Epithelial cell of prostate (primary cell): ENCODE measurements at regions not wholly inside any gene's neighbourhood (a gene's known extent, or its start where the extent isn't known, plus 50 kb on each side); places are given as distances from the start of the nearest gene placed in this dataset.

Experiments
- DNase-seq: peaks from one replicate; pipeline ENCODE4 v3.0.0-alpha.2; 2011; ENCODE audit warnings: low read depth, low spot score
- H3K27ac ChIP-seq: fragments of 450-650 bp; 2 replicates; pipeline ENCODE4 v1.5.1; 2017; ENCODE audit warnings: mild to moderate bottlenecking

DNA sequence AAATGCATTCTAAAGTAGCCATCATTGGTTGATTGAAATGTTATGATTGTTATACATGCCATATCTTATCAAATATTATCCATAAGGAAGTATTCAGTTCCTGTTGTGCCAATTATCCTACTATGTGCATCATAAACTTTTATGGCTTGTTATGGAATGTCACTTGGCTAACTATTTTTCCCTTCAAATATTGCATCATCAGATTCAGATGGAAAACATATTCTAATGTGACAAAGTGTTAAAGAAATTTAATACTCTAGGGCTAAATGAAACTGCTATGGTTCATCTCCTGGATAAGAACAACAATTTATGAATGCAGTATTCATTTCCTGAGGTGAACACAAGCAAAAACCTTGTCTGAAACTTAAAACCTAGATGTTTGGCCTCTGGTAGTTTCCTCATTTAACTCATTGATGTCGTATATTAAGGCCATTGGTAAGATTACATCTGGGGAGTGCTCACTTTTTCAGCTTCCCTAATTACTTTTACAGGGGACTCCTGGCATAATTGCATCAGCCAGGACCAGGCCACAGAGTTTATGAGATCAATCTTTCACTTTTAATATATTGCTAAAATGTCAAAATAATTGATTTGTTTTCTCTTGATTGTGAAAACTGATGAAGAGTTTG, 134.9 kb upstream of the CEP162 start:
- DNase-seq = no peak
- no peak overlapping the region for H3K27ac ChIP-seq

DNA sequence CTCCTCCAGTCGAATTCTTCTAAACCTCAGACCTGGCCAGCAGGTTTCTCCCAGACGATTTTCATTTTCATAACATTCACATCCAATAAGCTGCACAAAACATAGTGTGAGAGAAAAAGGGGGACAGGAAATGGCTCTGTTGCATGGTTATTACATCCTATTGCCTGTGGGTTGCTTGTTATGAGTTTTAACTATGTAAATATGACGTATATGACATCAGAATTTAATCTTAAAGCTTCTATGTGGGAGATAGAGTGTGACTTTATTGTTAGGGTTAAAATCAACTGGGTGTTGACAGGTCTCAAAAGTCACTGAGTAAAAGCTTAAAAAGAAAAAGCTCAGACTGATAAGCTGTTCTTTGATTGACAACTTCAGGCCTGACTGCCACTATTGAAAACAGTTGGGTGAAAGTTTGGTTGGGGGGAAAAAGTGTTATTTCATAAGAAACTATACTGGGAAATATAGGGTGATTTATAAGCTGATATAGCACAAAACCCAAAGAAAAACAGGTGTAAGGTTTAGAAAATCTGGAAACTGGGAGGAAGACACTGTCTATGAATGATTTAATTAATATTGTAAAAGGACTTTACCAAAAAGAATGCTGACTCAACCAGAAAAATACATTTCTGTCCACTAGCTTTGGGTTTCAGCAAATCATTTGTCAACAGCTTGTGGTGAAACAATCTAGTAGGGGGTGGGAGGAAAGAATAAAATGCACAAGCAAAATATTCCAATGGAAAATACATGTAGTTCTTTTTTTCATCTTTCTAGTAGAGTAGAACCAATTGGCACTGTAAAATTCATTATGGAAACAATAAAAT, 134.1 kb upstream of the CEP162 start:
- H3K27ac ChIP-seq = no peak overlapping the region
- DNase-seq = no peak

DNA sequence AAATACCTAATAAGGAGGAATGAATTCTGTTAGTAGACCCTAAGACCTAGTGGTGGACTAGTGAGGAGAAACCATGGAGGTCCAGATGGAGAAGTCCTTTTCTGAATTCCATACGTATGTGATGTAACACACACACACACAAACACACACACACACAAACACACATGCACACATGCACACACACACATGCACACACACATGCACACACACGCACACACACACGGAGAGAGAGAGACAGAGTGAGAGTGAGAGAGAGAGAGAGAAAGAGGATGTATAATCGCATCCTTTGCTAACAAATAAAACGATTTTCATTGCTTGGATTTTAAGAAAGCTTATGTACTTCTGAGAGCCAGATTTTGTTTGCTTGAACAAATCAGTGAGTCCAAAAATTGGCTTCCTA, 132.6 kb upstream of the CEP162 start:
- H3K27ac ChIP-seq = no peak overlapping the region
- no peak for DNase-seq

DNA sequence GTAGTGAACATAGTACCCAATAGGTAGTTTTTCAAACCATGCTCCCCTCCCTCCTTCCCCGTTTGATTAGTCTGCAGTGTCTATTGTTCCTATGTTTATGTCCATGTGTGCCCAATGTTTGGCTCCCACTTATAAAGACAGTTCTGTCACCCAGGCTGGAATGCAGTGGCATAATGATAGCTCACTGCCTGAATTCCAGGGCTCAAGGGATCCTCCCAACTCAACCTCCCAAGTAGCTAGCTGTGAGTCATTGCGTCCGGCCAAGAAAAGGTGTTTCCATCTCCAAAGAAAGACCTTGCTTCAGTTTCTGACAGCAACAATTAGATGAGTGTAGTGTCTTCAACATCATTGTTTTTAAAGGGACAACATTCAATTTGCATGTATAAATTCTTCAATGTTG, 131.1 kb upstream of the CEP162 start:
- no peak overlapping the region for H3K27ac ChIP-seq
- no peak for DNase-seq

DNA sequence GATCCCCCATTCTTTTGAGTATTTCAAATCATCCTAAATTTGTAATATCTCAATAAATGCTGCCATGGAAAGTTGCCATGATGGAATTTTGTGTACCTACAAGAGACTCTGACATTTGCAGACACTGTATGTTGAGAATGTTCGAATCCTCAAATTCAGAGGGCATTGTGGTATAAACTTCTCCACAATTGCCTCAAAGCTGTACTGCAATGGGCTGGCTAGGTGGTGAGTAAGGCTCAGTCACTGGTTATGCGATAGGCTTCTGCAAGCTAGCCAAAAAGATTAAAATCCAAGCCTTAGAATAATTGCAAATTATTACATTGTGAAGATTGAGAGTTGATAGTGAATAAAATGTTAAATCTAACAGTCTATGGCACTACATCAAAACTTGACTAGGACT, 130.2 kb upstream of the CEP162 start:
- DNase-seq = no peak
- no peak overlapping the region for H3K27ac ChIP-seq

DNA sequence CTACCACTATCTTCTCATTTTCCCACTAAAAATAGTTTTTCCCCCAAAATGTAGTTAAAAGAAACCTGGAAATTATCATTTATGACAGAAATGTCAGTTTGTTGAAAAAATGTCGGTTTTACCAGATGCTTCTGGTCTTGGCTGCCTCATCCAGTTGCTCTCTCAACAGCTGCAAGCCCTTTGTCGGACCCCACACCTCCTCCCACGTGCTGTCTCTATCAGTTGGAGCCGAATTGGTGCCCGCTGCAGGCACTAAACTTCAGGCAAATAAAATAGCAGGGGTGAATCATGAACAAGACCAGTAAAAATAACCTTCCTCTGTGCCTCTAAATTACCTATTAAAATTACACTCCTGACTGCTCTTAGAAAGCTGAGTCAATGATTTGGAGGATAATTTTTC, 129.5 kb upstream of the CEP162 start:
- no peak overlapping the region for H3K27ac ChIP-seq

DNA sequence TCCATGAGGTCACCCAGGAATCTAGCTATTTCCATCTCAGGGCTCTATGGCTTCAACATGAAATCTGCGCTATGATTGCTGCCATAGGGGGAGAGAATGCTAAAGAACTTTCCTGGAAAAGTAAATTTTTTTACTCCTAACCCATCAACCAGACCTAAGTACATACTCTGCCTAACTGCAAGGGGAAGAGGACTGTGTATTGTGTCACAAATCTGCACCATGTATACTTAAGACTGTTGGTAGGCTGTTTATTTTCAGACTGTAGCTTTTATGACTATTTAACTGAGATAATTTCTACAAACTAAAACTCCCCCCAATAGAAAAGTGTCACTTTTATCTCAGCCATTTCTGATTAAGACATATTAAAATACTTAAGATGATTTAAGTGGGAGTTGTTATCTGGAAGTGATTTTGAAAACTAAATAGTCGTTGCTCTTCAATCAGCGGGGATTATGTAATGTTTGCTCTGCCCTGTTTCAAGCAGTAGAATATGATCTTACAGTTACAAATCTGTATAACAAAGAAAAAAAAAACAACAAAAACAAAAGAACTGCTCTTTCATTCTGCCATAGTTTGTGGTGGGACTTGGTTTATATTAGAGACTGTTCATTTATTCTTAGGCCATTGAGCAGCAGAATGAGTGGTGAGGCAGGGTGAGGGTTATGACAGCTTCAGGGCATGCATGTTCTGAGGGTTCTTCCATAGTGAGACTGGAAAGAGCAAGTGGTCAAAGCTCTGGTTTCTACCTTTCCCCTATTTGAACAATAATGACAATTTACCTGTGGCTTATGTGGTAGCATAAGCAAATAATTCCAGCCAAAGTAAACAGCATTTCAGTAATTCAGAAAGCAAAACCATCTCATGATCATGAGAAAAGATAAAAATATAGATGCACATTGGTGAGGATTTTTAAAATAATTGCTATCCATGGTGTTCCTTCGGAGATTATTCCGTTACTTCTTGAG, 126.3 kb upstream of the CEP162 start:
- DNase-seq = no peak
- H3K27ac ChIP-seq = no peak overlapping the region

More for the DNA sequence above, 129.5 kb upstream of the CEP162 start:
- no peak for DNase-seq

DNA sequence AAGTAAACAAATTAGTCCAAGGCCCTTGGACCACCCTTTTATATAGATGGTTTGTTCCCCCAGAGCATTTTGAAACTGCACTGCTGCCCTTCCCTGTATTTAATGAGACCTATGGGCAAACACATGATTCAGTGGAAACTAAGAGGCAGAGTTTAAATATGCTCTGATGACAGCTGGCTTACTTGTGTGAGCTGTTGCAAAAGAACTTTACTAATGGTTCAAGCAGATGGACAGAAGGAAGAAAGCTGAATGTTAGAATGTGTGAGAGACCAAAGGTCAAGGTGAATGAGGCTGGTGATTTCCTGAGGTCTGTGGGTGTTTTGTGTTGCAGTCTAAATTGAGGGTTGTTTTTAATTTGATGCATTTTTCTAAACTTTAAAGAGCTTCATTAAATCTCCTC, 123.0 kb upstream of the CEP162 start:
- no peak overlapping the region for H3K27ac ChIP-seq
- DNase-seq = no peak

DNA sequence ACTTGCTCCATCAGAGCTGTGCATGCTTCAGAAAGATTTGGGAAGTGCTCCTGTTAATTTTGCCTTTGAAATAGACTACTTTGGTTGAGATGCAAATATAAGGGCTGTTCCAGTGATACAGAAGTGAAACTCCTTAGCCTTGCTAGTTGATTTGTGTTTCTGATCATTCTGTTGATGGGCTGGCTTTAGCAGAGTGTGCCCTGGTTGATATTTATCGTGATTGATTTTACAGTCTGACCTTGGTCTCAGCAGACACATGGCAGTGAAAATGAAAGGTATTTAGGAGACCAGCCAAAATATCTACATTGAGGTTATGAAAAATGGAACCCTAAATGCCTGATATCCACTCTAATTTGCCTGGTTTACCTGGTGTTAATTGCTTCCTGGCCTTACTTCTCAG, 122.1 kb upstream of the CEP162 start:
- no peak for DNase-seq
- H3K27ac ChIP-seq = no peak overlapping the region

DNA sequence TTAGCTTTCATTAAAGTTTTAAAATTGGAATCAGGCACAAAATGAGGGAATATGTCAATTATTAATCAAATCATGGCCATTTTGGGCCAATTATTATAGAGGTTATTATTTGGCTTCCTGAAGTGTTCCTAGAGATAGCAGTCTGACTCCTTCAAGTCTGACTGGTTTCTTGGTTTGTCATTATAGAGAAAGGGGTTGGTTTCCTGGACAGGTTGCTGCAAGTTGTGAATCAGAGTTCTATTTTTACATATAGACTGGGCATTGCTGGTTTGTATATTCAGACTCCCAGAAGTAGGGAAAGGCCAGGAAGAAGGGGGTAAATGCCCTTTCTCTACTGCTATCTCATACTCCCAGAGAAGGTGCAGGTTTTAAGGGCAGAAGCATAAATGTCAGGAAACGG, 121.4 kb upstream of the CEP162 start:
- DNase-seq = no peak

DNA sequence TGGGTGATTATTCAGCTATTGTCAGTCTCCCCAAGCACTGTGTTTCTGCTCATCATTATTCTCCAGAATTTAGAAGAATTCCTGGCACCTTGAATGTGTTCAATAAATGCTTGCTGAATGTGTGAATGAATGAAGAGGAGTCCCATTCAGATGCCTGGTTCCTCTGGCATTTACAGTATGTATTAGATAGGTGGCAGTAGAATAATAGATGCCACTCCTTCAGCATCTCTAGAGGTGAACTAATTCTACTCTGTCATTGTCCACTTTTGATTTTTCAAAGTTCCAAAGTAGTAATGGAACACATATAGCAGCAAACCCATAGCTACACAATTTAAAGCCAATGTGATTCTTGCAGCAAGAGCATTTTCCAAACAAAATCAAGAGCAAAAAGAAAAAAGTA, 118.9 kb upstream of the CEP162 start:
- H3K27ac ChIP-seq = no peak overlapping the region
- DNase-seq = no peak

More for the DNA sequence above, 121.4 kb upstream of the CEP162 start:
- H3K27ac ChIP-seq = no peak overlapping the region

DNA sequence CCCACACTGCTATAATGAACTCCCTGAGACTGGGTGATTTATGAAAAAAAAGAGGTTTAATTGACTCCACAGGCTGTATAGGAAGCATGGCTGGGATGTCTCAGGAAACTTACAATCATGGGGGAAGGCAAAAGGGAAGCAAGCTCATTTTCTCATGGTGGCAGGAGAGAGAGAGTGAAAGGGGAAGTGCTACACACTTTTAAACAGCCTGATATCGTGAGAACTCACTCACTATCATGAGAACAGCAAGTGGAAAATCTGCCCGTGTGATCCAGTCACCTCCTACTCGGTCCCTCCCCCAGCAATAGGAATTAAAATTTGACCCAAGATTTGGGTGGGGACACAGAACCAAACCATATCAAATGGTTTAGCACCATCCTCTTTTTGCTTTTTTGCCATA, 116.6 kb upstream of the CEP162 start:
- no peak overlapping the region for H3K27ac ChIP-seq
- no peak for DNase-seq

DNA sequence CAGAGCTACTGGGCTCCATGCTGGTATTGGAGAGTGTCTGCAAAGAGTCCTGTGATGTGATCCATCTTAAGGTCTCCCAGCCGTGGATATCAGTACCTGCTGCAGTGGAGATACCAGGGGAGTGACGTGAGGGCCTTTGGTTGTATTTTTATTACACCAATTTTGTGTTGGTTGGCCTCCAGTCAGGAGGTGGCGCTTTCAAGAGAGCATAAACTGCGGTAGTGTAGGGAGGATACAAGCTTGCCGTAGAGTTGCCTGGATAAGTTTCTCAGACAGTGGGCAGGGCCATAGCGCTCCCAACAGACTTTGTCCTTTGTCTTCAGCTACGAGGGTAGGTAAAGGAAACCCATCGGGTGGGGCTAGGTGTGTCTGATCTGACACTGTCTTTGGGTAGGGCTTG, 113.0 kb upstream of the CEP162 start:
- DNase-seq = no peak
- no peak overlapping the region for H3K27ac ChIP-seq

DNA sequence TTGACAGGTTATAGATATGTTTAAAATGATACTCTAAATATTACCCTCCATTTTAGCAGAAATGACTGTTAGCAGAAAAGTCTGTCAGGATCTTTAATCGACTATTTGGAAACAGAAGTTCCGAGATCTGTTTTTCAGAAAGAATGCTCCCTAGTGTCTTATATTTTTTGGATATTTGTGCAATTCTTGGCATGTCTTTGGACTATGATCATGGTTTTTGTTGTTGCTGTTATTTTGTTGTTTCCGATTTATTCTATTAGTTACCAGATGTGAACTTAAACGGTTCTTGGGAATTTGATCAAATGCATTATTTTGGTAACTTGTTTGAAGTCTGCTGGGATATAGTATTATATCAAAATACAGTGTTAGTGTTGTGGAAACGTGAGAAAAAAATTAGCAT, 106.4 kb upstream of the CEP162 start:
- H3K27ac ChIP-seq = no peak overlapping the region
- DNase-seq = no peak

DNA sequence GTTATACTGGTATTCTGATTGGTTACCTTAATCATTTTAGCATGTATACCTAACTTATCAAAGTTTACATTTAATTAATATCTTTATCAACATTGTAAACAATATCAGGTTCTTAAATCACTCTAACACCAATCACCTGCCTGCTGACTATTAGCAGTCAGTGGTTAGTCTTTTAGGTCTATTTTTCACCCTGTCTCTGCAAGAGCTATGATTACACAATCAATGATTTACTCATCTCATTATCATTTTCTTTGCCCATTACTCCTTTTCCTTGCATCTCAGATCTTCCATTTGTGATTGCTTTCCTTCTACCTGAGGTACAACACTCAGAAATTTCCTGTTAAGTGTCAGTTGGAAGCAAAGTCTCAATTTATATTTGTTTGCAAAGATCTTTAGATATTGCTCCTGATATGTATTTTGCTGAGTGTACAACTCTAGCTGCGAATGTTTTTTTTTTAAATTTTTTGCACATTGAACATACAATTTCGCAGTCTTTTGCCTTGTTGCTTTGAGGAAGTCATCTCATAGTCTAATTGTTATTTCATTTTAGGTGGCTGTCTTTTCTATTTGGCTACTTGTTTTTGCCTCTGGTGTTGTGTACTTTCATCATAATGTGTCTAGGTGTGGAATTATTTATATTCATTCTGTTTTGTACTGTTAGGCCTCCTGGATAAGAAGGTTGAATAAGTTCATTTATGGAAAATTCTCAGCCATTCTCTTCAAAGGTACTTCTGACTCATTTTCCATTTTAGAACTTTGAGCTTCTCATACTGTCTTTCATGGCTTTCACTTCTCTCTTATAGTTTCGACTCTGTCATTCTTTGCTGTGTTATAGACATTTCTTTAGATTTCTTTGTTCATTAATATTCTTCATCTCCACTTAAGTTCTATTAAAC, 104.9 kb upstream of the CEP162 start:
- no peak for DNase-seq
- H3K27ac ChIP-seq = no peak overlapping the region

DNA sequence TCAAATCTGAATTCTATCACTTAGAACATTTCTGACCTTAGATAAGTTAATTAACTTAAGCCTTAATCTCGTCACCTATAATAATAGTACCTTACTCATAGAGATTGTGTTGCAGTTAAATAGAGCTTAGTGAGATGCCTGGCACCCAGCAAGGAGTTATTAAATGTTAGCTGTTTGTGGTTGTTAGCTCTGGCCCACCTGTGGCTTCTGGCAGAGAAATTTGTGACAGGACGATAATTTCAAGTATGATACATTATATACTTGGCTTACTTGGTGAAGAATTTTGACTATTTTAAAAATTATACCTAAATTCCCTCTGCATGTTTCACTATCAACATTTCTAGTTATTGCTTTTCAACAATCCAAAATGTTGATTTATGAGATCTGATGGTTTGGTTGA, 102.9 kb upstream of the CEP162 start:
- H3K27ac ChIP-seq = no peak overlapping the region
- no peak for DNase-seq

DNA sequence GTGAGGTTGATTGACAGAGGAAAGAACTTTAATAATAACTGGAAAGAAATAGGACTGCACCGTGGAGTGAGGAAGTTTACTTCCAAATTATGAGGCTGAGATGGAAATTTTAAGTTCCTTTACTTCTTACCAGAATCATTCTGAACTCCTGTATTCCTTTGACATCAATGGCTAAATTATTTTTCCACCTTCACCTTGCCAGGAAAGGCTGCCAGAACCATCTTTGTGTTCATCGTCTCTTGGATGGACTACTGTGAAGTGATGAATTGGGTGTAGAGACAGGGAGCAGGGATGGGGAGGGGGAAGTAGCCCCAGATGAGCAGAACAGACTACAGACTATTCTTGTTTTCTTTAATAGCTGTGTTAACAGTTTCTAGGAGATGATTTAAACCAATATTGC, 102.1 kb upstream of the CEP162 start:
- H3K27ac ChIP-seq = no peak overlapping the region
- DNase-seq = no peak

DNA sequence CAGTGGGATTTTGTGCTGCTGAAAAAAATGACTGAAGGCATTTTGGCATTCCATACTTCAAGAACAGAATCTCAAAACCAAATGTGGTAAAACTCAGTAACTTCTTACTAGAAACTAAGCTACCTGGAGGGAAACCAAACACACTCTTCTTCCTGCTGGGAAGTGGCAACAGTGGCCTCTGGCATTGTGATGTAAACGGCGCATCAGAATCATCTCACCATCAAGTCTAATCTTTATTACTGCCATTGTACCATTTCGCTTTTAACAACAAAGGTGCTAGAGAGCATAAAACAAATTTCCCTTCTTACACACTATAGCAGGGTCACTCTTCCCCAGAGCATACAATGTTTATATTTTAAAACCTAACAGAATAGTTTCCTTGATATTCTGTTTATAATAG, 101.6 kb upstream of the CEP162 start:
- no peak overlapping the region for H3K27ac ChIP-seq
- no peak for DNase-seq

DNA sequence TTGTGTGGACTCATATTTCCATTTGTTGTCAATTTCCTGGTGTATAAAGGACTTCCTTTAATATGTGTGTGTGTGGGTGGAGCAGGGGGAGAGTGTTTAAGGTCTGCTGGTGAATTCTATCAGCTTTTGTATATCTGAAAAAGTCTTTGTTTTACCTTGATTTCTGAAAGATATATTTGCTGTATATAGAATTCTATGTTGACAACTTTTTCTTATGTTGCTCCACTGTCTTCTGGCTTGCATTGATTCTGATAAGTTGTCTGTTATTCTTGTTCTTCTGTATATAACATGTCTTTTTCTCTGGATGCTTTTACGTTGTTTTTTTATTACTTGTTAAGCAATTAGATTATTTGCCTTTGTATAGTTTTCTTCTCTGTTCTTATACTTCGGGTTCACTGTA, 90.0 kb upstream of the CEP162 start:
- no peak overlapping the region for H3K27ac ChIP-seq
- DNase-seq = no peak

DNA sequence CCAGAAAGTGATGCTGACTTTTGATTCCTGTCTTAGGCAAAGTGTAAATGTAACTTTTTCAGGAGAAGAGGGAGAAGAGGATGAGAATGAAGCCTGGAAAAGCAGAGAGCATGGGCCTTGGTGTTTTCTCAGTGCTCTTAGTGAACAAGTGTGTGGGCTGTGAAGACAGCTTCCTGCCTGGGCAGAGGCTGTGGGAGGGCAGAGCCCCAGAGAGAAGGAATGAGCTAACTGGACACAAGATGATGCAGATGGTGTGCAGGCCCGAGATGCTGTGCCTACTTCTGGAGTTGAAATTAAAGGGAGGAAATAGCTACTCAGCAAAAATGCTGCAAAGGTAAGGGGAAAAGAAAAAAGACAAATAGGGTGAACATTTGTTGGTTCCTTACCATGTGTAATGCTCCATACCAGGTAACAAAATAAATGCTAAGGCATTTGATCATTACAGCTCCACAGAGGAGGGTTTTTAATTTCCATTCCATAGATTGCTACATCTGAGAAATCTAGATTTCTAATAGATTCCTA, 87.0 kb upstream of the CEP162 start:
- H3K27ac ChIP-seq = no peak overlapping the region
- no peak for DNase-seq
